ENCODE measurements at regions not wholly inside any gene's neighbourhood (a gene's known extent, or its start where the extent isn't known, plus 50 kb on each side); places are given as distances from the start of the nearest gene placed in this dataset.
"Not testable (repeated sequence)": the region's sequence is repeated elsewhere in the genome, so short reads cannot be mapped to it uniquely, and the experiment has no call there.

GRCh38 chr14:59134307-59134706 lies 54.2 kb upstream of the DAAM1 start:
- Mint-ChIP-seq H3K27me3 (peaks cover 31 to 45% of the 10 kb centered on the region in 2 donors), H3K4me1 (ENCODE audit: low read depth in 2 of 2) (no peaks in the 10 kb centered on the region), H3K4me3 (no peak overlapping the region), H3K27ac (no peak overlapping the region), H3K9me3 (no peaks in the 10 kb centered on the region), H3K36me3 (ENCODE audit: insufficient read depth) (no peaks in the 10 kb centered on the region)
- ATAC-seq (replicated peaks), result no peak
- DNase-seq, result no peak

GRCh38 chr14:59137256-59137655 lies 51.2 kb upstream of the DAAM1 start:
- Mint-ChIP-seq H3K4me1 (ENCODE audit: low read depth in 2 of 2) (no peaks in the 10 kb centered on the region), H3K36me3 (ENCODE audit: insufficient read depth) (no peaks in the 10 kb centered on the region), H3K9me3 (no peaks in the 10 kb centered on the region), H3K27me3 (peaks cover 26 to 38% of the 10 kb centered on the region in 2 donors), H3K4me3 (no peak overlapping the region), H3K27ac (no peak overlapping the region)
- no peak for ATAC-seq (replicated peaks)
- DNase-seq, result no peak

- not testable (repeated sequence) for H3K9me3 Mint-ChIP-seq; H3K27ac Mint-ChIP-seq; ATAC-seq (replicated peaks); DNase-seq; H3K36me3 Mint-ChIP-seq (ENCODE audit: insufficient read depth); H3K4me3 Mint-ChIP-seq; H3K4me1 Mint-ChIP-seq (ENCODE audit: low read depth in 2 of 2)
- H3K27me3 Mint-ChIP-seq, result peaks cover 22 to 31% of the 10 kb centered on the region in 2 donors
These were observed 49.9 kb upstream of the DAAM1 start for GRCh38 chr14:59138576-59138975.

Measured in effector memory CD8-positive, alpha-beta T cell (primary cell).